Testis (tissue), 2 donors: ENCODE measurements at regions not wholly inside any gene's neighbourhood (a gene's known extent, or its start where the extent isn't known, plus 50 kb on each side); places are given as distances from the start of the nearest gene placed in this dataset.

ENCODE experiments used
- DNase-seq: peaks from one replicate; pipeline ENCODE4 v3.0.0-alpha.2; 2019
- H3K27ac ChIP-seq, 2 donors: fragments of 200-600 bp; sonication (generic); one replicate each; pipeline ENCODE4 v1.5.1; 2019
- H3K27me3 ChIP-seq: fragments of 200-600 bp; sonication (generic); one replicate; pipeline ENCODE4 v1.5.1; 2019
- H3K36me3 ChIP-seq: fragments of 200-600 bp; sonication (generic); one replicate; pipeline ENCODE4 v1.5.1; 2017; ENCODE audit warnings: low read depth; ENCODE audit errors: missing control alignments
- H3K4me1 ChIP-seq: fragments of 200-600 bp; sonication (generic); one replicate; pipeline ENCODE4 v1.5.1; 2019
- H3K4me3 ChIP-seq, 2 donors: fragments of 200-600 bp; sonication (generic); one replicate each; pipeline ENCODE4 v1.5.1; 2017 to 2019
- H3K9me3 ChIP-seq: fragments of 200-600 bp; sonication (generic); one replicate; pipeline ENCODE4 v1.5.1; 2017
- CTCF ChIP-seq, 3 experiments: fragments of 450-650 bp in 2 of 3; fragments of 200-600 bp in 1 of 3; sonication (generic) in 1 of 3; IDR thresholded peaks; one replicate each; pipeline ENCODE4 v1.5.1; 2016 to 2019; ENCODE audit warnings: antibody characterized with exemption in 3 of 3, mild to moderate bottlenecking in 2 of 3, moderate library complexity in 1 of 3
- POLR2A ChIP-seq: fragments of 450-650 bp; IDR thresholded peaks from one replicate; pipeline ENCODE4 v1.6.1; 2017; ENCODE audit warnings: antibody characterized with exemption, mild to moderate bottlenecking, moderate library complexity
- WGBS, 2 donors: methylation state at CpG; one replicate each; pipeline ENCODE4 v1.1.5; 2018; 5-methylcytosine and 5-hydroxymethylcytosine counted together
- intact Hi-C: fragments of 100-400 bp; cut with DNase I; formaldehyde crosslinking; loops from one replicate; pipeline ENCODE4 v1.15.1; 2023; ENCODE audit warnings: low total_unique reads

GRCh38 chr5:54707841-54708240, 190.3 kb downstream of the SNX18 start:
- DNase-seq = no peak
- TF ChIP-seq POLR2A (no peak), CTCF (IDR thresholded peaks at IDR 0.05) (no peak)
- Histone ChIP-seq H3K27me3 (no peaks in the 10 kb centered on the region), H3K4me1 (no peaks in the 10 kb centered on the region), H3K4me3 (no peak overlapping the region), H3K27ac (no peak overlapping the region), H3K9me3 (no peaks in the 10 kb centered on the region), H3K36me3 (no peaks in the 10 kb centered on the region)
- intact Hi-C loops = no loop called here
- WGBS, 2 donors = 76 to 91% methylated on average over 2 of the region's 2 CpGs

- H3K9me3 ChIP-seq = no peaks in the 10 kb centered on the region
- no peaks in the 10 kb centered on the region for H3K36me3 ChIP-seq
- no peaks in the 10 kb centered on the region for H3K27me3 ChIP-seq
- H3K27ac ChIP-seq = no peak overlapping the region
- intact Hi-C loops = no loop called here
- H3K4me1 ChIP-seq = no peaks in the 10 kb centered on the region
- no peak overlapping the region for H3K4me3 ChIP-seq
- WGBS, 2 donors = 70 to 89% methylated on average over 1 of the region's 1 CpG
- DNase-seq = no peak
- TF ChIP-seq POLR2A (no peak), CTCF (IDR thresholded peaks at IDR 0.05) (no peak)
These were observed 188.6 kb downstream of the SNX18 start for GRCh38 chr5:54705994-54706653.

GRCh38 chr5:54704825-54705224, 187.3 kb downstream of the SNX18 start:
- TF ChIP-seq POLR2A (no peak), CTCF (IDR thresholded peaks at IDR 0.05) (no peak)
- intact Hi-C loops = no loop called here

GRCh38 chr5:54704333-54704732, 186.8 kb downstream of the SNX18 start:
- H3K27ac ChIP-seq = no peak overlapping the region
- H3K36me3 ChIP-seq = no peaks in the 10 kb centered on the region
- no peak for DNase-seq
- H3K4me3 ChIP-seq = no peak overlapping the region
- no peaks in the 10 kb centered on the region for H3K9me3 ChIP-seq
- WGBS, 2 donors = 79 to 83% methylated on average over 1 of the region's 1 CpG
- no peaks in the 10 kb centered on the region for H3K27me3 ChIP-seq
- no peaks in the 10 kb centered on the region for H3K4me1 ChIP-seq
- intact Hi-C loops = no loop called here
- no peak for TF ChIP-seq CTCF (IDR thresholded peaks at IDR 0.05)
- TF ChIP-seq POLR2A = no peak

More at GRCh38 chr5:54704825-54705224, 187.3 kb downstream of the SNX18 start:
- H3K4me3 ChIP-seq = no peak overlapping the region
- no peaks in the 10 kb centered on the region for H3K4me1 ChIP-seq
- no peaks in the 10 kb centered on the region for H3K27me3 ChIP-seq
- H3K36me3 ChIP-seq = no peaks in the 10 kb centered on the region
- no peaks in the 10 kb centered on the region for H3K9me3 ChIP-seq
- no peak for DNase-seq
- 89 to 97% methylated on average over 3 of the region's 3 CpGs for WGBS, 2 donors
- no peak overlapping the region for H3K27ac ChIP-seq

- WGBS, 2 donors = 71 to 83% methylated on average over 10 of the region's 10 CpGs
- no peak overlapping the region for H3K27ac ChIP-seq
- intact Hi-C loops = no loop called here
- TF ChIP-seq CTCF (IDR thresholded peaks at IDR 0.05) = no peak
- TF ChIP-seq POLR2A = no peak
- no peaks in the 10 kb centered on the region for H3K4me1 ChIP-seq
- H3K36me3 ChIP-seq = no peaks in the 10 kb centered on the region
- no peak overlapping the region for H3K4me3 ChIP-seq
- no peak for DNase-seq
- H3K27me3 ChIP-seq = no peaks in the 10 kb centered on the region
- H3K9me3 ChIP-seq = no peaks in the 10 kb centered on the region
These were observed 186.2 kb downstream of the SNX18 start for GRCh38 chr5:54703565-54704255.
